ENCODE measurements at regions not wholly inside any gene's neighbourhood (a gene's known extent, or its start where the extent isn't known, plus 50 kb on each side); places are given as distances from the start of the nearest gene placed in this dataset.
"Not testable (repeated sequence)": the region's sequence is repeated elsewhere in the genome, so short reads cannot be mapped to it uniquely, and the experiment has no call there.

- no peak for DNase-seq
Measured at GRCh38 chr14:25431211-25432076, 381.5 kb upstream of the STXBP6 start.

GRCh38 chr14:25430808-25431207, 380.9 kb upstream of the STXBP6 start:
- no peak for DNase-seq

- no peak for DNase-seq
Measured at GRCh38 chr14:25412998-25413397, 363.1 kb upstream of the STXBP6 start.

- no peak for DNase-seq
Measured at GRCh38 chr14:25411781-25412757, 362.1 kb upstream of the STXBP6 start.

- DNase-seq, result peak; percentile 16
Measured at GRCh38 chr14:25406818-25407217, 356.9 kb upstream of the STXBP6 start.

GRCh38 chr14:25400607-25401206, 350.8 kb upstream of the STXBP6 start:
- DNase-seq, result peak; percentile 58

GRCh38 chr14:25396128-25396527, 346.2 kb upstream of the STXBP6 start:
- DNase-seq, result peak; percentile 22

- no peak for DNase-seq
Measured at GRCh38 chr14:25394791-25395391, 344.9 kb upstream of the STXBP6 start.

GRCh38 chr14:25394356-25394755, 344.4 kb upstream of the STXBP6 start:
- no peak for DNase-seq

GRCh38 chr14:25389948-25390347, 340.0 kb upstream of the STXBP6 start:
- DNase-seq, result no peak

- peak; percentile 22 for DNase-seq
Measured at GRCh38 chr14:25381498-25381897, 331.6 kb upstream of the STXBP6 start.

- no peak for DNase-seq
Measured at GRCh38 chr14:25375639-25376038, 325.7 kb upstream of the STXBP6 start.

- DNase-seq, result no peak
Measured at GRCh38 chr14:25371068-25371467, 321.1 kb upstream of the STXBP6 start.

GRCh38 chr14:25370057-25370456, 320.1 kb upstream of the STXBP6 start:
- DNase-seq, result not testable (repeated sequence)

- DNase-seq, result no peak
Measured at GRCh38 chr14:25358330-25358729, 308.4 kb upstream of the STXBP6 start.

GRCh38 chr14:25351269-25351668, 301.3 kb upstream of the STXBP6 start:
- DNase-seq, result no peak

GRCh38 chr14:25350802-25351201, 300.9 kb upstream of the STXBP6 start:
- DNase-seq, result no peak

- DNase-seq, result no peak
Measured at GRCh38 chr14:25350021-25350420, 300.1 kb upstream of the STXBP6 start.

GRCh38 chr14:25349269-25349668, 299.3 kb upstream of the STXBP6 start:
- no peak for DNase-seq

- no peak for DNase-seq
Measured at GRCh38 chr14:25340882-25341281, 290.9 kb upstream of the STXBP6 start.

- no peak for DNase-seq
Measured at GRCh38 chr14:25322784-25323183, 272.8 kb upstream of the STXBP6 start.

GRCh38 chr14:25316007-25316406, 266.1 kb upstream of the STXBP6 start:
- not testable (repeated sequence) for DNase-seq

GRCh38 chr14:25308244-25308643, 258.3 kb upstream of the STXBP6 start:
- no peak for DNase-seq
